GM23338 (cell line): ENCODE measurements at regions not wholly inside any gene's neighbourhood (a gene's known extent, or its start where the extent isn't known, plus 50 kb on each side); places are given as distances from the start of the nearest gene placed in this dataset.

Source experiments
- ATAC-seq: fragments of 200-7000 bp; cut with Tn5 transposase; 3 replicates; pipeline ENCODE4 v1.9.1; 2020
- DNase-seq: peaks from one replicate; pipeline ENCODE4 v3.0.0-alpha.2; 2015; ENCODE audit warnings: low spot score
- H2AFZ ChIP-seq: fragments of 200-600 bp; sonication (generic); 2 replicates; pipeline ENCODE4 v1.8.0; 2016; ENCODE audit warnings: antibody characterized with exemption, mild to moderate bottlenecking, moderate library complexity
- H3F3A ChIP-seq: fragments of 200-600 bp; sonication (generic); replicated peaks from 2 replicates; pipeline ENCODE4 v1.8.0; 2017; ENCODE audit warnings: antibody characterized with exemption, mixed run types, low read depth
- H3K27ac ChIP-seq: fragments of 200-600 bp; sonication (generic); 2 replicates; pipeline ENCODE4 v1.6.1; 2016; ENCODE audit warnings: low read depth
- H3K27me3 ChIP-seq: fragments of 200-600 bp; sonication (generic); 2 replicates; pipeline ENCODE4 v1.8.0; 2016; ENCODE audit warnings: mild to moderate bottlenecking, mixed run types, moderate library complexity; ENCODE audit not compliant: insufficient read depth
- H3K36me3 ChIP-seq: fragments of 200-600 bp; sonication (generic); 2 replicates; pipeline ENCODE4 v1.8.0; 2016; ENCODE audit warnings: mild to moderate bottlenecking; ENCODE audit not compliant: insufficient read depth
- H3K4me1 ChIP-seq: fragments of 200-600 bp; sonication (generic); 2 replicates; pipeline ENCODE4 v1.8.0; 2016; ENCODE audit warnings: mild to moderate bottlenecking, moderate library complexity; ENCODE audit not compliant: insufficient read depth
- H3K4me2 ChIP-seq: fragments of 200-600 bp; sonication (generic); 2 replicates; pipeline ENCODE4 v1.7.1; 2017; ENCODE audit warnings: mixed run types
- H3K4me3 ChIP-seq: fragments of 200-600 bp; sonication (generic); 2 replicates; pipeline ENCODE4 v1.6.1; 2016; ENCODE audit warnings: mixed run types
- H3K79me2 ChIP-seq: fragments of 200-600 bp; sonication (generic); replicated peaks from 2 replicates; pipeline ENCODE4 v1.8.0; 2017; ENCODE audit warnings: mild to moderate bottlenecking; ENCODE audit not compliant: insufficient read depth
- H3K9me2 ChIP-seq: fragments of 200-600 bp; sonication (generic); 2 replicates; pipeline ENCODE4 v1.8.0; 2017; ENCODE audit not compliant: insufficient read depth
- H4K20me1 ChIP-seq: fragments of 200-600 bp; sonication (generic); replicated peaks from 2 replicates; pipeline ENCODE4 v1.8.0; 2017; ENCODE audit warnings: mild to moderate bottlenecking; ENCODE audit not compliant: insufficient read depth
- H3K27ac Mint-ChIP-seq: 2 replicates; pipeline ENCODE4 v1.8.0; 2020; ENCODE audit warnings: inconsistent platforms, mild to moderate bottlenecking, moderate library complexity, mixed read lengths
- H3K27me3 Mint-ChIP-seq: 3 replicates; pipeline ENCODE4 v1.8.0; 2022; ENCODE audit warnings: low read depth, mild to moderate bottlenecking, moderate library complexity, mixed read lengths, inconsistent platforms; ENCODE audit not compliant: insufficient read depth, poor library complexity
- H3K36me3 Mint-ChIP-seq: 3 replicates; pipeline ENCODE4 v1.8.0; 2021; ENCODE audit warnings: low read depth, mild to moderate bottlenecking, inconsistent platforms, moderate library complexity, mixed read lengths
- H3K4me1 Mint-ChIP-seq: 3 replicates; pipeline ENCODE4 v1.8.0; 2020; ENCODE audit warnings: mild to moderate bottlenecking, inconsistent platforms, mixed read lengths
- H3K4me3 Mint-ChIP-seq: 3 replicates; pipeline ENCODE4 v1.8.0; 2021; ENCODE audit warnings: moderate library complexity, mild to moderate bottlenecking, inconsistent platforms, mixed read lengths
- H3K9me3 Mint-ChIP-seq: 3 replicates; pipeline ENCODE4 v1.8.0; 2020; ENCODE audit warnings: moderate library complexity, mild to moderate bottlenecking, inconsistent platforms, mixed read lengths
- CREB1 ChIP-seq: fragments of 250-450 bp; sonication (Bioruptor Pico); IDR thresholded peaks from 2 replicates; pipeline ENCODE4 v1.5.0; 2020; ENCODE audit warnings: low read depth, mild to moderate bottlenecking, moderate library complexity
- EZH2 ChIP-seq: fragments of 200-600 bp; sonication (generic); IDR thresholded peaks from one replicate; pipeline ENCODE4 v1.8.0; 2017; ENCODE audit warnings: antibody characterized with exemption, mild to moderate bottlenecking, low read depth; ENCODE audit not compliant: unreplicated experiment
- EZH2phosphoT487 ChIP-seq: fragments of 200-600 bp; sonication (generic); IDR thresholded peaks from one replicate; pipeline ENCODE4 v1.8.1; 2018; ENCODE audit warnings: antibody characterized with exemption; ENCODE audit not compliant: unreplicated experiment
- JUNB ChIP-seq: IDR thresholded peaks from one replicate; pipeline ENCODE4 v1.6.1; 2016; ENCODE audit warnings: antibody characterized with exemption; ENCODE audit not compliant: unreplicated experiment
- POLR2AphosphoS5 ChIP-seq: IDR thresholded peaks from 2 replicates; pipeline ENCODE4 v1.6.1; 2016; ENCODE audit warnings: antibody characterized with exemption, low read depth
- STAT1 ChIP-seq: IDR thresholded peaks from one replicate; pipeline ENCODE4 v1.6.1; 2016; ENCODE audit warnings: antibody characterized with exemption; ENCODE audit not compliant: unreplicated experiment
- TF ChIP-seq, protein P1 (sequence below), 2 experiments: fragments of 200-600 bp in 1 of 2; sonication (generic) in 1 of 2; conservative IDR thresholded peaks; 2 replicates each; pipeline versions ENCODE4 v1.5.1 to v1.6.1; 2016 to 2017; ENCODE audit warnings: antibody characterized with exemption in 2 of 2, low read depth in 2 of 2, mild to moderate bottlenecking in 2 of 2, moderate library complexity in 1 of 2
- TF ChIP-seq, protein P2 (sequence below): IDR thresholded peaks from 2 replicates; pipeline ENCODE4 v1.6.1; 2016; ENCODE audit warnings: antibody characterized with exemption
- TF ChIP-seq, protein P3 (sequence below): fragments of 250-450 bp; sonication (Bioruptor Pico); IDR thresholded peaks from 2 replicates; pipeline ENCODE4 v1.5.0; 2020; ENCODE audit warnings: mild to moderate bottlenecking, moderate library complexity

DNA sequence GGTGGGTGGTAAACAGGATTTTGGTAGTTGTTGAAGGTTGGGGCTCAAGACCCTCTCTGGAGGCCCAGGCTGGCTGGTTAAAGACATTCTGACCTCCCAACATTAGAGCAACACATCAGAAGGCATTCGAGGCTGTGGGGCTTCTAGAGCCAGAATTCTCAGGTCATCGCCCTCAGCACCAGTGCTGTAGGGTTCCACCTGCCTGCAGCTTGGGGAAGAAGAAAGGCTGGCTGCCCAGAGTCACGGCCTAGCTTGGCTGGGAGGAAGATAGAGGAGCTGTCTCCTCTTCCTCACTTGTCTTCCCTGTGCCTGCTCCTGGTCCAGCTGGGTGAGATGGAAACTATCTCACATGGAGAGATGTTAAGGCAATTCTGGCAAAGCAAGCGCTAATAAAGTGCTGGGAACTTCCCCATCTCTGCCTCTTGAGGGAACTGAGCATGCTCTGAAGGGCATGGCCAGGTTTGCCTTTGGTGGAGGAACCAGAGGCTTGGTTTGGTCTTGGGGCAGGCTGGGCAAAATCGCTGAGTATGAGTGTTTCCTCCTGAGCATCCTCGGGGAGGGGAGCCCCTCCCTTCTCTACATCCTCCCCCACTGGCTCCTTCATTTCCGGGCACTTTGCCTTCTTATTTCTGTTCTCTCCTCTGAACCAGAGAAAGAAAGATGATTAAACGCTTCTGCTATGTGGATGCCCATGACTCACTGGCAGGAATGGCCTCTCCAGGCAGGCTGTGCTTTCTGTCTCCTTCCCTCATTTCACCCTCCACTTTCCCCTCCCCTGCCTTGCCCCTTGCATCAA, 509.0 kb upstream of the PODXL start:
- Mint-ChIP-seq H3K27me3 (no peaks in the 10 kb centered on the region), H3K4me3 (no peak overlapping the region), H3K9me3 (no peaks in the 10 kb centered on the region), H3K36me3 (no peaks in the 10 kb centered on the region), H3K4me1 (no peaks in the 10 kb centered on the region; the same call in 2 of the 3 replicates), H3K27ac (no peak overlapping the region)
- no peak for ATAC-seq
- DNase-seq: no peak
- no peaks in the 10 kb centered on the region for H4K20me1 ChIP-seq
- no peaks in the 10 kb centered on the region for H3K79me2 ChIP-seq
- 0 out of 2 replicates have a peak, but pooled peaks cover 5% of the 10 kb centered on the region for H3K9me2 ChIP-seq
- H3K27me3 ChIP-seq: no peaks in the 10 kb centered on the region
- H2AFZ ChIP-seq: no peak overlapping the region
- H3K4me3 ChIP-seq: no peak overlapping the region
- H3K4me1 ChIP-seq: no peaks in the 10 kb centered on the region
- no peaks in the 10 kb centered on the region for H3F3A ChIP-seq
- H3K36me3 ChIP-seq: no peaks in the 10 kb centered on the region
- TF ChIP-seq POLR2AphosphoS5 (no peak), JUNB (no peak), EZH2 (no peak)
- TF ChIP-seq, protein P1, sequence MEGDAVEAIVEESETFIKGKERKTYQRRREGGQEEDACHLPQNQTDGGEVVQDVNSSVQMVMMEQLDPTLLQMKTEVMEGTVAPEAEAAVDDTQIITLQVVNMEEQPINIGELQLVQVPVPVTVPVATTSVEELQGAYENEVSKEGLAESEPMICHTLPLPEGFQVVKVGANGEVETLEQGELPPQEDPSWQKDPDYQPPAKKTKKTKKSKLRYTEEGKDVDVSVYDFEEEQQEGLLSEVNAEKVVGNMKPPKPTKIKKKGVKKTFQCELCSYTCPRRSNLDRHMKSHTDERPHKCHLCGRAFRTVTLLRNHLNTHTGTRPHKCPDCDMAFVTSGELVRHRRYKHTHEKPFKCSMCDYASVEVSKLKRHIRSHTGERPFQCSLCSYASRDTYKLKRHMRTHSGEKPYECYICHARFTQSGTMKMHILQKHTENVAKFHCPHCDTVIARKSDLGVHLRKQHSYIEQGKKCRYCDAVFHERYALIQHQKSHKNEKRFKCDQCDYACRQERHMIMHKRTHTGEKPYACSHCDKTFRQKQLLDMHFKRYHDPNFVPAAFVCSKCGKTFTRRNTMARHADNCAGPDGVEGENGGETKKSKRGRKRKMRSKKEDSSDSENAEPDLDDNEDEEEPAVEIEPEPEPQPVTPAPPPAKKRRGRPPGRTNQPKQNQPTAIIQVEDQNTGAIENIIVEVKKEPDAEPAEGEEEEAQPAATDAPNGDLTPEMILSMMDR (conservative IDR thresholded peaks at IDR 0.05; ENCODE audit: low read depth in 2 of 2): no peak
- no peak overlapping the region for H3K27ac ChIP-seq
- H3K4me2 ChIP-seq: no peak overlapping the region

DNA sequence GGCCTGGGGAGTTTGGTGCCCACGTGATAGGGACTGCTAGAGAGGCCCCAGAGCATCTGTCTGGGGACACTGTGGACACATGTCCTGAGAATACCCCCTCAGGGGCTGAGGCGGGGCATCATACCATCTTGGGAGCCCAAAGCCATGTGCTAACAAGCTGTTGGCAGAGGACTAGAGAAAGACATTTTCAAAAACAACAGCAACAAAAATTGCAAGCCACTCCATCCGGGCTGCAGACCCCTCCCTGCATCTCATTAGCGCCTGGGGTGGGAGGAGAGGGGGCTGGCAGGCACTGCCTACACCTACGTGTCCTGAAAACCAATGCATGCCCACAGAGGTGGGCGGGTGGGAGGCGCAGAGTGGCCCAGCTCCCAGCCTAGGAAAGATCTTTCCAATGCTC, 507.4 kb upstream of the PODXL start:
- no peak overlapping the region for H3K27ac Mint-ChIP-seq
- H3K36me3 ChIP-seq: no peaks in the 10 kb centered on the region
- no peak for ATAC-seq
- H3K4me3 ChIP-seq: no peak overlapping the region
- no peak overlapping the region for H2AFZ ChIP-seq
- no peaks in the 10 kb centered on the region for H3K27me3 ChIP-seq
- H3K9me2 ChIP-seq: peaks cover 5% of the 10 kb centered on the region; the same call in 1 of the 2 replicates
- no peak overlapping the region for H3K4me3 Mint-ChIP-seq
- no peaks in the 10 kb centered on the region; the same call in 2 of the 3 replicates for H3K4me1 Mint-ChIP-seq
- no peaks in the 10 kb centered on the region for H3K27me3 Mint-ChIP-seq
- no peaks in the 10 kb centered on the region for H3K36me3 Mint-ChIP-seq
- H4K20me1 ChIP-seq: no peaks in the 10 kb centered on the region
- H3K9me3 Mint-ChIP-seq: peaks cover 2% of the 10 kb centered on the region; the same call in 1 of the 3 replicates
- no peaks in the 10 kb centered on the region for H3K4me1 ChIP-seq
- no peak overlapping the region for H3K4me2 ChIP-seq
- no peak overlapping the region for H3K27ac ChIP-seq
- H3F3A ChIP-seq: no peaks in the 10 kb centered on the region
- H3K79me2 ChIP-seq: no peaks in the 10 kb centered on the region
- DNase-seq: no peak
- TF ChIP-seq EZH2phosphoT487 (no peak), STAT1 (no peak), CREB1 (no peak), EZH2 (no peak), JUNB (no peak), POLR2AphosphoS5 (no peak)
- TF ChIP-seq, protein P2, sequence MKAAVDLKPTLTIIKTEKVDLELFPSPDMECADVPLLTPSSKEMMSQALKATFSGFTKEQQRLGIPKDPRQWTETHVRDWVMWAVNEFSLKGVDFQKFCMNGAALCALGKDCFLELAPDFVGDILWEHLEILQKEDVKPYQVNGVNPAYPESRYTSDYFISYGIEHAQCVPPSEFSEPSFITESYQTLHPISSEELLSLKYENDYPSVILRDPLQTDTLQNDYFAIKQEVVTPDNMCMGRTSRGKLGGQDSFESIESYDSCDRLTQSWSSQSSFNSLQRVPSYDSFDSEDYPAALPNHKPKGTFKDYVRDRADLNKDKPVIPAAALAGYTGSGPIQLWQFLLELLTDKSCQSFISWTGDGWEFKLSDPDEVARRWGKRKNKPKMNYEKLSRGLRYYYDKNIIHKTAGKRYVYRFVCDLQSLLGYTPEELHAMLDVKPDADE: no peak
- TF ChIP-seq, protein P3, sequence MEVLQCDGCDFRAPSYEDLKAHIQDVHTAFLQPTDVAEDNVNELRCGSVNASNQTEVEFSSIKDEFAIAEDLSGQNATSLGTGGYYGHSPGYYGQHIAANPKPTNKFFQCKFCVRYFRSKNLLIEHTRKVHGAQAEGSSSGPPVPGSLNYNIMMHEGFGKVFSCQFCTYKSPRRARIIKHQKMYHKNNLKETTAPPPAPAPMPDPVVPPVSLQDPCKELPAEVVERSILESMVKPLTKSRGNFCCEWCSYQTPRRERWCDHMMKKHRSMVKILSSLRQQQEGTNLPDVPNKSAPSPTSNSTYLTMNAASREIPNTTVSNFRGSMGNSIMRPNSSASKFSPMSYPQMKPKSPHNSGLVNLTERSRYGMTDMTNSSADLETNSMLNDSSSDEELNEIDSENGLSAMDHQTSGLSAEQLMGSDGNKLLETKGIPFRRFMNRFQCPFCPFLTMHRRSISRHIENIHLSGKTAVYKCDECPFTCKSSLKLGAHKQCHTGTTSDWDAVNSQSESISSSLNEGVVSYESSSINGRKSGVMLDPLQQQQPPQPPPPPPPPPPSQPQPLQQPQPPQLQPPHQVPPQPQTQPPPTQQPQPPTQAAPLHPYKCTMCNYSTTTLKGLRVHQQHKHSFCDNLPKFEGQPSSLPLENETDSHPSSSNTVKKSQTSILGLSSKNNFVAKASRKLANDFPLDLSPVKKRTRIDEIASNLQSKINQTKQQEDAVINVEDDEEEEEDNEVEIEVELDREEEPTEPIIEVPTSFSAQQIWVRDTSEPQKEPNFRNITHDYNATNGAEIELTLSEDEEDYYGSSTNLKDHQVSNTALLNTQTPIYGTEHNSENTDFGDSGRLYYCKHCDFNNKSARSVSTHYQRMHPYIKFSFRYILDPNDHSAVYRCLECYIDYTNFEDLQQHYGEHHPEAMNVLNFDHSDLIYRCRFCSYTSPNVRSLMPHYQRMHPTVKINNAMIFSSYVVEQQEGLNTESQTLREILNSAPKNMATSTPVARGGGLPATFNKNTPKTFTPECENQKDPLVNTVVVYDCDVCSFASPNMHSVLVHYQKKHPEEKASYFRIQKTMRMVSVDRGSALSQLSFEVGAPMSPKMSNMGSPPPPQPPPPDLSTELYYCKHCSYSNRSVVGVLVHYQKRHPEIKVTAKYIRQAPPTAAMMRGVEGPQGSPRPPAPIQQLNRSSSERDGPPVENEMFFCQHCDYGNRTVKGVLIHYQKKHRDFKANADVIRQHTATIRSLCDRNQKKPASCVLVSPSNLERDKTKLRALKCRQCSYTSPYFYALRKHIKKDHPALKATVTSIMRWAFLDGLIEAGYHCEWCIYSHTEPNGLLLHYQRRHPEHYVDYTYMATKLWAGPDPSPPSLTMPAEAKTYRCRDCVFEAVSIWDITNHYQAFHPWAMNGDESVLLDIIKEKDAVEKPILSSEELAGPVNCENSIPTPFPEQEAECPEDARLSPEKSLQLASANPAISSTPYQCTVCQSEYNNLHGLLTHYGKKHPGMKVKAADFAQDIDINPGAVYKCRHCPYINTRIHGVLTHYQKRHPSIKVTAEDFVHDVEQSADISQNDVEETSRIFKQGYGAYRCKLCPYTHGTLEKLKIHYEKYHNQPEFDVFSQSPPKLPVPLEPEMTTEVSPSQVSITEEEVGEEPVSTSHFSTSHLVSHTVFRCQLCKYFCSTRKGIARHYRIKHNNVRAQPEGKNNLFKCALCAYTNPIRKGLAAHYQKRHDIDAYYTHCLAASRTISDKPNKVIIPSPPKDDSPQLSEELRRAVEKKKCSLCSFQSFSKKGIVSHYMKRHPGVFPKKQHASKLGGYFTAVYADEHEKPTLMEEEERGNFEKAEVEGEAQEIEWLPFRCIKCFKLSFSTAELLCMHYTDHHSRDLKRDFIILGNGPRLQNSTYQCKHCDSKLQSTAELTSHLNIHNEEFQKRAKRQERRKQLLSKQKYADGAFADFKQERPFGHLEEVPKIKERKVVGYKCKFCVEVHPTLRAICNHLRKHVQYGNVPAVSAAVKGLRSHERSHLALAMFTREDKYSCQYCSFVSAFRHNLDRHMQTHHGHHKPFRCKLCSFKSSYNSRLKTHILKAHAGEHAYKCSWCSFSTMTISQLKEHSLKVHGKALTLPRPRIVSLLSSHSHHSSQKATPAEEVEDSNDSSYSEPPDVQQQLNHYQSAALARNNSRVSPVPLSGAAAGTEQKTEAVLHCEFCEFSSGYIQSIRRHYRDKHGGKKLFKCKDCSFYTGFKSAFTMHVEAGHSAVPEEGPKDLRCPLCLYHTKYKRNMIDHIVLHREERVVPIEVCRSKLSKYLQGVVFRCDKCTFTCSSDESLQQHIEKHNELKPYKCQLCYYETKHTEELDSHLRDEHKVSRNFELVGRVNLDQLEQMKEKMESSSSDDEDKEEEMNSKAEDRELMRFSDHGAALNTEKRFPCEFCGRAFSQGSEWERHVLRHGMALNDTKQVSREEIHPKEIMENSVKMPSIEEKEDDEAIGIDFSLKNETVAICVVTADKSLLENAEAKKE: no peak
